ENCODE measurements at regions not wholly inside any gene's neighbourhood (a gene's known extent, or its start where the extent isn't known, plus 50 kb on each side); places are given as distances from the start of the nearest gene placed in this dataset.
A peak's percentile ranks its signal among the peaks of the same experiment; 100 is the strongest.

DNA sequence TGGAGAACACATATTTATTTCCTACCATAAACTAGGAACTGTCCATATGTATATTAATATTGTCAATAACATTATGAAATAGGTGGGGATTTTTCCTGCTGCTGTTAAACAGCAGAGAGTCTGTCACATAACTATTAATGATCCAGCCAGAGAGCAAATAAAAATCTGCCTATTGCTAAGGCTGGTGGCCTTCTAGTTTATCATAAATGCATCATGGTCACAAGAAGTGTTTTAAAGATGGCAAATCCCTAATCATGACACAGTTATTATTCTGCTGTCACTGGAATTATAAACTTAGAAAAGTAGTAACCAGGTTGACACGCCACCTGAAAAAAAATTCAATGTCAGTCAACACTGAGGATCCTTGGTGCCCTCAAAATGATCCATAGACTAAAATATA lies 132.3 kb downstream of the HGF start:
- WGBS (ENCODE audit: missing lambda C conversion rate) = 92% methylated on average over 1 of the region's 1 CpG
- Histone ChIP-seq H3K4me2 (peak overlapping the region; percentile 67), H3K4me1 (peaks cover 22% of the 10 kb centered on the region), H3K9me3 (peaks cover 10% of the 10 kb centered on the region; the same call in 2 of the 3 replicates), H3K27ac (peak overlapping the region; percentile 26 to 68; a peak in 5 of 6 replicates), H3K4me3 (no peak overlapping the region)
- DNase-seq (ENCODE audit: low read depth in 1 of 2, low spot score in 1 of 2) (peak in 1 of 2 experiments; percentile 10), ATAC-seq (peak in 1 of 2 experiments; percentile 14; a peak in 2 of 6 replicates), FAIRE-seq (no peak)
- ChIA-PET CTCF (no interaction called here), POLR2A (no interaction called here)
- TF ChIP-seq EHF (CRISPR knock-in tag; IDR thresholded peaks at IDR 0.05) = 0 out of 2 replicates have a peak, but pooled peaks have one; percentile 43
- TF ChIP-seq POLR2AphosphoS2 (conservative IDR thresholded peaks at IDR 0.05; ENCODE audit: low read length) = no peak
- TF ChIP-seq HOXB13 (CRISPR knock-in tag; IDR thresholded peaks at IDR 0.05; ENCODE audit: low read depth) = no peak
- TF ChIP-seq HOXA7 (CRISPR knock-in tag; IDR thresholded peaks at IDR 0.05) = 0 out of 2 replicates have a peak, but pooled peaks have one; percentile 23

DNA sequence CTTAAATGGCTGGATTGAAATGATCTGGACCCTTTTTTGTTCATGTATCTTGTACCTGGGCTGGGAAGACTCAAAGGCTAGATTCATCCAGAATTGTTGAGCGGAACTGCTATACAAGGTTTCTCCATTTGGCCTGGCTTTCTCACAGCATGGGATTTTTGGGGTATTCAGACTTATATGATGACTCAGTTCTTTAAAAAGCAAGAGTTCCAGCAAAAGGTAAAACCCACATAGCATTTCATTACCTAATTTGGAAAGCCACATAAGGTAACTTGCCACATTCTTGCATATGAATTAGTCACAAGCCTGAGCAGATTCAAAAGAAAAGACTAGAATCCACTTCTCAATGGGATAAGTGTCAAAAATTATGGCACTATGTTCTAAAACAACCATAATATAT lies 137.4 kb downstream of the HGF start:
- no peaks in the 10 kb centered on the region for H3K9me3 ChIP-seq
- H3K4me3 ChIP-seq = no peak overlapping the region
- DNase-seq (ENCODE audit: low read depth in 1 of 2, low spot score in 1 of 2) = no peak
- CTCF ChIA-PET = no interaction called here
- ATAC-seq = no peak
- peaks cover 14% of the 10 kb centered on the region for H3K4me1 ChIP-seq
- TF ChIP-seq FOSL2 (IDR thresholded peaks at IDR 0.05) (no peak), FOSL2 (CRISPR knock-in tag; IDR thresholded peaks at IDR 0.05) (no peak), EHF (CRISPR knock-in tag; IDR thresholded peaks at IDR 0.05) (no peak)
- no peak overlapping the region for H3K27ac ChIP-seq
- no peak overlapping the region for H3K4me2 ChIP-seq
- WGBS (ENCODE audit: missing lambda C conversion rate) = 95% methylated on average over 1 of the region's 1 CpG
- POLR2A ChIA-PET = no interaction called here
- no peak for FAIRE-seq

DNA sequence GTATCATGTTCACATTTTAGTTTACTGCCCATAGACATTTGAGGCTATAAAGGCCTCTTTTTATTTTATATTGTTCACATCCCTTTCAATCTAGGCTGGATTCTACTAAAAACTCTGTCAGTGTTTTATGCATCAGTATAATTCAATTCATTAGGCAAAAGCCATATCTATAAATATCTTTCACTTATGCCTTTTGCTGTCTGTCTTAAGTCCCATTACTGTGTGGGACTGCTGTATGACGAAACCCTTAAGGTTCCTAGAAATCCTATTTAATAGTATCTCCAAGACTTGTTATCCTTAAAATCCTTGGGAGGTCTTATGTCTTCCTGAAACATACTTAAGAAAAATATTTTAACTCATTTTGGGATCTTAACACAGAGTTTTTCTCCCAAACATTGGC lies 139.2 kb downstream of the HGF start:
- ATAC-seq (no peak), DNase-seq (ENCODE audit: low read depth in 1 of 2, low spot score in 1 of 2) (no peak), FAIRE-seq (no peak)
- POLR2A ChIA-PET = no interaction called here
- H3K4me3 ChIP-seq = no peak overlapping the region
- peaks cover 19% of the 10 kb centered on the region; the same call in 2 of the 3 replicates for H3K4me1 ChIP-seq
- no peaks in the 10 kb centered on the region for H3K9me3 ChIP-seq
- CTCF ChIA-PET = no interaction called here
- H3K4me2 ChIP-seq = no peak overlapping the region
- TF ChIP-seq CHD4 (IDR thresholded peaks at IDR 0.05; ENCODE audit: borderline replicate concordance) (no peak), HOXB13 (CRISPR knock-in tag; IDR thresholded peaks at IDR 0.05; ENCODE audit: low read depth) (no peak), FOSB (CRISPR knock-in tag; IDR thresholded peaks at IDR 0.05) (no peak), KDM1A (IDR thresholded peaks at IDR 0.05; ENCODE audit: low read depth) (no peak), MAFK (IDR thresholded peaks at IDR 0.05; ENCODE audit: partially characterized antibody) (no peak), SREBF2 (IDR thresholded peaks at IDR 0.05) (no peak), RFX5 (IDR thresholded peaks at IDR 0.05) (no peak), JUN (IDR thresholded peaks at IDR 0.05) (no peak), JUNB (IDR thresholded peaks at IDR 0.05) (no peak), ZSCAN20 (CRISPR knock-in tag; IDR thresholded peaks at IDR 0.05) (no peak), CEBPB (IDR thresholded peaks at IDR 0.05) (no peak), HDAC2 (IDR thresholded peaks at IDR 0.05) (no peak), MAZ (IDR thresholded peaks at IDR 0.05; ENCODE audit: borderline replicate concordance, low read depth, low read length) (no peak), ESRRA (IDR thresholded peaks at IDR 0.05; ENCODE audit: borderline replicate concordance, low read length) (no peak), POLR2A (IDR thresholded peaks at IDR 0.05; ENCODE audit: low read length) (no peak), CBX2 (IDR thresholded peaks at IDR 0.05; ENCODE audit: borderline replicate concordance, low read depth) (no peak)
- TF ChIP-seq, protein P1, sequence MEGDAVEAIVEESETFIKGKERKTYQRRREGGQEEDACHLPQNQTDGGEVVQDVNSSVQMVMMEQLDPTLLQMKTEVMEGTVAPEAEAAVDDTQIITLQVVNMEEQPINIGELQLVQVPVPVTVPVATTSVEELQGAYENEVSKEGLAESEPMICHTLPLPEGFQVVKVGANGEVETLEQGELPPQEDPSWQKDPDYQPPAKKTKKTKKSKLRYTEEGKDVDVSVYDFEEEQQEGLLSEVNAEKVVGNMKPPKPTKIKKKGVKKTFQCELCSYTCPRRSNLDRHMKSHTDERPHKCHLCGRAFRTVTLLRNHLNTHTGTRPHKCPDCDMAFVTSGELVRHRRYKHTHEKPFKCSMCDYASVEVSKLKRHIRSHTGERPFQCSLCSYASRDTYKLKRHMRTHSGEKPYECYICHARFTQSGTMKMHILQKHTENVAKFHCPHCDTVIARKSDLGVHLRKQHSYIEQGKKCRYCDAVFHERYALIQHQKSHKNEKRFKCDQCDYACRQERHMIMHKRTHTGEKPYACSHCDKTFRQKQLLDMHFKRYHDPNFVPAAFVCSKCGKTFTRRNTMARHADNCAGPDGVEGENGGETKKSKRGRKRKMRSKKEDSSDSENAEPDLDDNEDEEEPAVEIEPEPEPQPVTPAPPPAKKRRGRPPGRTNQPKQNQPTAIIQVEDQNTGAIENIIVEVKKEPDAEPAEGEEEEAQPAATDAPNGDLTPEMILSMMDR (IDR thresholded peaks at IDR 0.05) = no peak
- TF ChIP-seq, protein P2, sequence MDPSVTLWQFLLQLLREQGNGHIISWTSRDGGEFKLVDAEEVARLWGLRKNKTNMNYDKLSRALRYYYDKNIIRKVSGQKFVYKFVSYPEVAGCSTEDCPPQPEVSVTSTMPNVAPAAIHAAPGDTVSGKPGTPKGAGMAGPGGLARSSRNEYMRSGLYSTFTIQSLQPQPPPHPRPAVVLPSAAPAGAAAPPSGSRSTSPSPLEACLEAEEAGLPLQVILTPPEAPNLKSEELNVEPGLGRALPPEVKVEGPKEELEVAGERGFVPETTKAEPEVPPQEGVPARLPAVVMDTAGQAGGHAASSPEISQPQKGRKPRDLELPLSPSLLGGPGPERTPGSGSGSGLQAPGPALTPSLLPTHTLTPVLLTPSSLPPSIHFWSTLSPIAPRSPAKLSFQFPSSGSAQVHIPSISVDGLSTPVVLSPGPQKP (IDR thresholded peaks at IDR 0.05; ENCODE audit: low read depth, low read length) = no peak
- WGBS (ENCODE audit: missing lambda C conversion rate) = 94% methylated on average over 1 of the region's 1 CpG
- no peak overlapping the region for H3K27ac ChIP-seq
